K562 (cell line): ENCODE measurements at regions not wholly inside any gene's neighbourhood (a gene's known extent, or its start where the extent isn't known, plus 50 kb on each side); places are given as distances from the start of the nearest gene placed in this dataset.
"Not testable (repeated sequence)": the region's sequence is repeated elsewhere in the genome, so short reads cannot be mapped to it uniquely, and the experiment has no call there.

Experiments
- ATAC-seq: fragments of 200-7000 bp; cut with Tn5 transposase; 3 replicates; pipeline ENCODE4 v1.9.1; 2020; ENCODE audit warnings: moderate library complexity
- BruUV-seq: library from RNA; stranded (reverse); fragments of 400-500 nt; replicated peaks from 2 replicates; lab custom pipeline; 2021; lab: Mats Ljungman, UMichigan
- CTCF ChIA-PET: fragments of 300-600 bp; formaldehyde crosslinking; extraction: SDS; loops from one replicate; lab custom pipeline; 2021; ENCODE audit warnings: low intra/inter-chr PET ratio; lab: Yijun Ruan, JAX
- POLR2A ChIA-PET: fragments of 300-600, 350-650 bp; sonication (Branson Sonifier 250); formaldehyde crosslinking; extraction: SDS; loops from one replicate; lab custom pipeline; 2021; ENCODE audit warnings: antibody characterized with exemption, inconsistent platforms; lab: Yijun Ruan, JAX
- DNase-seq, 4 experiments: peaks; one replicate each; pipeline versions ENCODE4 v3.0.0 to v3.0.0-alpha.2; 2011 to 2018; ENCODE audit warnings: low spot score in 3 of 4, mixed read lengths in 3 of 4; ENCODE audit errors: extremely low read depth in 1 of 4
- FAIRE-seq: peaks from 2 replicates; lab custom pipeline; 2011; peaks lifted over from hg19 to GRCh38; lab: Jason Lieb, UNC
- H2AFZ ChIP-seq: 2 replicates; pipeline ENCODE4 v1.6.0; 2011; ENCODE audit warnings: low read depth, low read length, control low read depth, inconsistent platforms
- H3K27ac ChIP-seq: fragments of 200-600 bp; 3 replicates; pipeline ENCODE4 v1.8.0; 2011; ENCODE audit warnings: low read depth, mild to moderate bottlenecking, control low read depth, inconsistent platforms, low read length, moderate library complexity, mixed read lengths; ENCODE audit errors: extremely low read depth
- H3K27me3 ChIP-seq, 2 experiments: fragments of 300-600 bp in 1 of 2; 2 replicates in 1 of 2; 3 replicates in 1 of 2; pipeline versions ENCODE4 v1.6.0 to v1.8.0; 2011; ENCODE audit warnings: inconsistent platforms in 2 of 2, low read length in 2 of 2, mild to moderate bottlenecking in 1 of 2, mixed read lengths in 1 of 2, moderate library complexity in 1 of 2; ENCODE audit not compliant: control insufficient read depth in 2 of 2, insufficient read depth in 2 of 2
- H3K36me3 ChIP-seq: fragments of 300-600 bp; 3 replicates; pipeline ENCODE4 v1.8.0; 2011; ENCODE audit warnings: mild to moderate bottlenecking, low read length, inconsistent platforms; ENCODE audit not compliant: control insufficient read depth, insufficient read depth
- H3K4me1 ChIP-seq, 2 experiments: fragments of 200-600 bp in 1 of 2; replicated peaks in 1 of 2; 2 replicates in 1 of 2; 3 replicates in 1 of 2; pipeline versions ENCODE4 v1.5.1 to v1.8.0; 2011; ENCODE audit warnings: inconsistent platforms in 2 of 2, low read length in 2 of 2, mild to moderate bottlenecking in 1 of 2, mixed read lengths in 1 of 2, moderate library complexity in 1 of 2; ENCODE audit not compliant: control insufficient read depth in 2 of 2, insufficient read depth in 2 of 2
- H3K4me2 ChIP-seq: 2 replicates; pipeline ENCODE4 v1.6.1; 2011; ENCODE audit warnings: low read length, control low read depth, inconsistent platforms, mixed read lengths; ENCODE audit not compliant: insufficient read depth
- H3K4me3 ChIP-seq: fragments of 200-600 bp; sonication (generic), shearing (Covaris generic); 2 replicates; pipeline ENCODE4 v1.5.1; 2016; ENCODE audit warnings: control low read depth, inconsistent platforms
- H3K79me2 ChIP-seq: fragments of 200-600 bp; 3 replicates; pipeline ENCODE4 v1.8.0; 2011; ENCODE audit warnings: low read length, inconsistent platforms; ENCODE audit not compliant: control insufficient read depth, insufficient read depth
- H3K9ac ChIP-seq, 2 experiments: 2 replicates each; pipeline versions ENCODE4 v1.6.0 to v1.6.1; 2011; ENCODE audit warnings: low read depth in 2 of 2, low read length in 2 of 2, control low read depth in 1 of 2, inconsistent platforms in 1 of 2, mild to moderate bottlenecking in 1 of 2, mixed read lengths in 1 of 2; ENCODE audit not compliant: insufficient read depth in 1 of 2
- H3K9me1 ChIP-seq: one replicate; pipeline ENCODE4 v1.6.0; 2011; ENCODE audit warnings: inconsistent platforms, mild to moderate bottlenecking, low read length, moderate library complexity; ENCODE audit not compliant: control insufficient read depth, insufficient read depth
- H3K9me3 ChIP-seq: replicated peaks from 2 replicates; pipeline ENCODE4 v1.5.1; 2011; ENCODE audit warnings: low read depth, low read length, inconsistent platforms; ENCODE audit not compliant: control insufficient read depth, insufficient read depth
- H4K20me1 ChIP-seq: replicated peaks from 2 replicates; pipeline ENCODE4 v1.6.1; 2011; ENCODE audit warnings: low read length, inconsistent platforms, mixed read lengths; ENCODE audit not compliant: control insufficient read depth, insufficient read depth
- WGBS: fragments of 100-300 bp; shearing (Covaris generic); methylation state at CpG from one replicate; pipeline ENCODE4 v1.1.6; 2016; ENCODE audit warnings: low coverage, mixed read lengths; ENCODE audit not compliant: insufficient coverage; ENCODE audit errors: missing lambda C conversion rate; 5-methylcytosine and 5-hydroxymethylcytosine counted together
- in situ Hi-C: fragments of 300-500 bp; cut with MboI; formaldehyde crosslinking; loops from 4 replicates; pipeline ENCODE4 v1.15.0; 2018; ENCODE audit warnings: inconsistent platforms, mixed read lengths
- intact Hi-C: fragments of 100-400 bp; cut with micrococcal nuclease; formaldehyde crosslinking; loops from 2 replicates; pipeline ENCODE4 v1.14.2; 2022

GRCh38 chr6:81585686-81586085 is 166.8 kb downstream of the TENT5A start:
- POLR2A ChIA-PET, H3K27ac ChIP-seq, H3K4me3 ChIP-seq, BruUV-seq, H3K9me3 ChIP-seq, H4K20me1 ChIP-seq, in situ Hi-C loops, DNase-seq, CTCF ChIA-PET, H3K4me2 ChIP-seq, H3K4me1 ChIP-seq, H3K9ac ChIP-seq, H3K27me3 ChIP-seq, H3K79me2 ChIP-seq, H3K36me3 ChIP-seq, H2AFZ ChIP-seq, ATAC-seq, H3K9me1 ChIP-seq, FAIRE-seq, intact Hi-C loops: not testable (repeated sequence)
- WGBS, result 0% methylated on average over 1 of the region's 1 CpG

GRCh38 chr6:81584156-81584555 is 168.3 kb downstream of the TENT5A start:
- H3K9ac ChIP-seq, ATAC-seq, H3K79me2 ChIP-seq, in situ Hi-C loops, H3K4me2 ChIP-seq, FAIRE-seq, H3K36me3 ChIP-seq, H3K4me1 ChIP-seq, H3K27ac ChIP-seq, intact Hi-C loops, DNase-seq, H3K9me3 ChIP-seq, POLR2A ChIA-PET, H3K4me3 ChIP-seq, BruUV-seq, H3K27me3 ChIP-seq, H3K9me1 ChIP-seq, H2AFZ ChIP-seq, CTCF ChIA-PET, H4K20me1 ChIP-seq: not testable (repeated sequence)
- 0% methylated on average over 2 of the region's 2 CpGs for WGBS
